H9 (cell line): ENCODE measurements at regions not wholly inside any gene's neighbourhood (a gene's known extent, or its start where the extent isn't known, plus 50 kb on each side); places are given as distances from the start of the nearest gene placed in this dataset.

Experiments
- DNase-seq: peaks from one replicate; pipeline ENCODE4 v3.0.0-alpha.2; 2017
- H2AFZ ChIP-seq: one replicate; pipeline ENCODE4 v1.6.1; 2013; ENCODE audit warnings: mild to moderate bottlenecking, low read length, control low read depth, moderate library complexity
- H2AK5ac ChIP-seq: 2 replicates; pipeline ENCODE4 v1.6.1; 2013; ENCODE audit warnings: low read length, control low read depth, mixed read lengths; ENCODE audit not compliant: insufficient read length
- H2BK120ac ChIP-seq: one replicate; pipeline ENCODE4 v1.6.1; 2013; ENCODE audit warnings: low read depth, mild to moderate bottlenecking, low read length, control low read depth, inconsistent platforms; ENCODE audit not compliant: poor library complexity, severe bottlenecking
- H2BK12ac ChIP-seq: 2 replicates; pipeline ENCODE4 v1.6.1; 2013; ENCODE audit warnings: low read length, control low read depth, mixed read lengths, low read depth; ENCODE audit not compliant: insufficient read length
- H2BK15ac ChIP-seq: 2 replicates; pipeline ENCODE4 v1.6.1; 2013; ENCODE audit warnings: low read depth, low read length, control low read depth
- H2BK20ac ChIP-seq: one replicate; pipeline ENCODE4 v1.6.1; 2013; ENCODE audit warnings: low read depth, mild to moderate bottlenecking, low read length, control low read depth, inconsistent platforms; ENCODE audit not compliant: poor library complexity, severe bottlenecking
- H2BK5ac ChIP-seq: 2 replicates; pipeline ENCODE4 v1.6.1; 2013; ENCODE audit warnings: low read length, control low read depth, mixed read lengths; ENCODE audit not compliant: insufficient read length
- H3K14ac ChIP-seq: 2 replicates; pipeline ENCODE4 v1.6.1; 2013; ENCODE audit warnings: low read length, control low read depth; ENCODE audit not compliant: insufficient read depth
- H3K18ac ChIP-seq: 2 replicates; pipeline ENCODE4 v1.6.1; 2013; ENCODE audit warnings: low read depth, mild to moderate bottlenecking, mixed read lengths, low read length, control low read depth; ENCODE audit not compliant: insufficient read length
- H3K23ac ChIP-seq: 2 replicates; pipeline ENCODE4 v1.6.1; 2013; ENCODE audit warnings: low read length, control low read depth, mixed read lengths, low read depth; ENCODE audit not compliant: insufficient read length
- H3K23me2 ChIP-seq: 2 replicates; pipeline ENCODE4 v1.6.1; 2013; ENCODE audit warnings: low read depth, mild to moderate bottlenecking, mixed read lengths, low read length, control low read depth; ENCODE audit not compliant: insufficient read length, poor library complexity, severe bottlenecking
- H3K27ac ChIP-seq: 2 replicates; pipeline ENCODE4 v1.5.1; 2013; ENCODE audit warnings: low read length, control low read depth, mixed read lengths, low read depth; ENCODE audit not compliant: insufficient read length
- H3K27me3 ChIP-seq: 2 replicates; pipeline ENCODE4 v1.6.1; 2013; ENCODE audit warnings: low read length, control low read depth, inconsistent platforms; ENCODE audit not compliant: insufficient read depth
- H3K4ac ChIP-seq: 2 replicates; pipeline ENCODE4 v1.6.1; 2013; ENCODE audit warnings: low read depth, mild to moderate bottlenecking, control low read depth, inconsistent platforms, low read length, moderate library complexity
- H3K4me1 ChIP-seq: 2 replicates; pipeline ENCODE4 v1.6.1; 2013; ENCODE audit warnings: low read length, control low read depth, inconsistent platforms; ENCODE audit not compliant: insufficient read depth
- H3K4me2 ChIP-seq: 2 replicates; pipeline ENCODE4 v1.6.1; 2013; ENCODE audit warnings: low read length, control low read depth, mixed read lengths; ENCODE audit not compliant: insufficient read length, insufficient read depth
- H3K56ac ChIP-seq: 2 replicates; pipeline ENCODE4 v1.6.1; 2013; ENCODE audit warnings: low read depth, mild to moderate bottlenecking, mixed read lengths, low read length, control low read depth; ENCODE audit not compliant: insufficient read length
- H3K79me1 ChIP-seq: 2 replicates; pipeline ENCODE4 v1.6.1; 2013; ENCODE audit warnings: low read depth, mild to moderate bottlenecking, moderate library complexity, low read length, control low read depth, inconsistent platforms; ENCODE audit not compliant: insufficient read depth, poor library complexity, severe bottlenecking
- H3K79me2 ChIP-seq: 2 replicates; pipeline ENCODE4 v1.6.1; 2013; ENCODE audit warnings: low read length, control low read depth, inconsistent platforms; ENCODE audit not compliant: insufficient read depth
- H3K9ac ChIP-seq: 2 replicates; pipeline ENCODE4 v1.6.1; 2013; ENCODE audit warnings: low read length, control low read depth, mixed read lengths; ENCODE audit not compliant: insufficient read length; ENCODE audit errors: extremely low read depth
- H3K9me3 ChIP-seq: one replicate; pipeline ENCODE4 v1.6.1; 2013; ENCODE audit warnings: low read depth, low read length, inconsistent platforms; ENCODE audit not compliant: control insufficient read depth
- H3T11ph ChIP-seq: one replicate; pipeline ENCODE4 v1.6.1; 2013; ENCODE audit warnings: mild to moderate bottlenecking, low read length, control low read depth, inconsistent platforms
- H4K20me1 ChIP-seq: one replicate; pipeline ENCODE4 v1.6.1; 2013; ENCODE audit not compliant: control insufficient read depth, insufficient read length, insufficient read depth
- H4K5ac ChIP-seq: 2 replicates; pipeline ENCODE4 v1.6.1; 2013; ENCODE audit warnings: low read depth, mild to moderate bottlenecking, mixed read lengths, low read length, control low read depth; ENCODE audit not compliant: insufficient read length
- H4K8ac ChIP-seq: replicated peaks from 2 replicates; pipeline ENCODE4 v1.6.1; 2013; ENCODE audit warnings: low read length, control low read depth, mixed read lengths, low read depth; ENCODE audit not compliant: insufficient read length
- H4K91ac ChIP-seq: 2 replicates; pipeline ENCODE4 v1.6.1; 2013; ENCODE audit warnings: low read depth, mild to moderate bottlenecking, moderate library complexity, mixed read lengths, low read length, control low read depth; ENCODE audit not compliant: insufficient read length
- H3K27ac Mint-ChIP-seq, 3 experiments: 2 replicates in 2 of 3; 3 replicates in 1 of 3; pipeline ENCODE4 v1.8.0; 2020 to 2021; ENCODE audit warnings: mixed read lengths in 3 of 3, mild to moderate bottlenecking in 1 of 3, moderate library complexity in 1 of 3
- H3K27me3 Mint-ChIP-seq: 2 replicates; pipeline ENCODE4 v1.8.0; 2021; ENCODE audit warnings: low read depth, mild to moderate bottlenecking, moderate library complexity, mixed read lengths
- H3K36me3 Mint-ChIP-seq, 3 experiments: 2 replicates in 2 of 3; 3 replicates in 1 of 3; pipeline ENCODE4 v1.8.0; 2020 to 2021; ENCODE audit warnings: low read depth in 3 of 3, mixed read lengths in 3 of 3; ENCODE audit not compliant: insufficient read depth in 1 of 3
- H3K4me1 Mint-ChIP-seq, 2 experiments: 2 replicates each; pipeline ENCODE4 v1.8.0; 2020; ENCODE audit warnings: mixed read lengths in 2 of 2
- H3K4me3 Mint-ChIP-seq, 2 experiments: 2 replicates in 1 of 2; 3 replicates in 1 of 2; pipeline ENCODE4 v1.8.0; 2020 to 2021; ENCODE audit warnings: mild to moderate bottlenecking in 2 of 2, mixed read lengths in 2 of 2, moderate library complexity in 1 of 2
- H3K9me3 Mint-ChIP-seq, 2 experiments: 2 replicates in 1 of 2; 3 replicates in 1 of 2; pipeline ENCODE4 v1.8.0; 2020; ENCODE audit warnings: mild to moderate bottlenecking in 2 of 2, mixed read lengths in 2 of 2, moderate library complexity in 1 of 2
- WGBS: extraction: QIAGEN DNeasy Blood & Tissue Kit; methylation state at CpG from one replicate; pipeline ENCODE4 v1.1.7; 2013; ENCODE audit warnings: missing lambda C conversion rate, low lambda C conversion rate, mixed read lengths; ENCODE audit not compliant: insufficient read length; ENCODE audit errors: extremely low coverage; 5-methylcytosine and 5-hydroxymethylcytosine counted together
- TF ChIP-seq, protein P1 (sequence below): fragments of 200-600 bp; sonication (generic); conservative IDR thresholded peaks from 3 replicates; pipeline ENCODE4 v1.8.0; 2021; ENCODE audit warnings: antibody characterized with exemption, mild to moderate bottlenecking

GRCh38 chr2:122101319-122101718 is 345.9 kb downstream of the TSN start:
- H3T11ph ChIP-seq, result no peak overlapping the region
- Mint-ChIP-seq H3K27me3 (no peaks in the 10 kb centered on the region), H3K4me1 (peaks cover 27 to 36% of the 10 kb centered on the region in 2 experiments), H3K27ac (no peak overlapping the region), H3K36me3 (peaks cover 3 to 25% (median 6%) of the 10 kb centered on the region in 3 experiments), H3K9me3 (peaks cover 9 to 14% of the 10 kb centered on the region in 2 experiments), H3K4me3 (no peak overlapping the region)
- H3K23me2 ChIP-seq, result no peaks in the 10 kb centered on the region
- no peak overlapping the region for H2BK120ac ChIP-seq
- no peak overlapping the region for H3K14ac ChIP-seq
- H4K8ac ChIP-seq, result no peak overlapping the region
- H2BK15ac ChIP-seq, result no peak overlapping the region
- H3K27ac ChIP-seq, result no peak overlapping the region
- no peak overlapping the region for H2BK20ac ChIP-seq
- H3K27me3 ChIP-seq, result no peaks in the 10 kb centered on the region
- no peak overlapping the region for H3K4ac ChIP-seq
- H4K91ac ChIP-seq, result no peak overlapping the region
- no peak overlapping the region for H3K23ac ChIP-seq
- H2BK5ac ChIP-seq, result no peak overlapping the region
- H2AK5ac ChIP-seq, result no peak overlapping the region
- no peak overlapping the region for H3K18ac ChIP-seq
- no peak overlapping the region for H3K56ac ChIP-seq
- no peak overlapping the region for H4K5ac ChIP-seq
- H3K9ac ChIP-seq, result no peak overlapping the region
- no peaks in the 10 kb centered on the region for H3K79me1 ChIP-seq
- peak; percentile 50 for DNase-seq
- TF ChIP-seq, protein P1, sequence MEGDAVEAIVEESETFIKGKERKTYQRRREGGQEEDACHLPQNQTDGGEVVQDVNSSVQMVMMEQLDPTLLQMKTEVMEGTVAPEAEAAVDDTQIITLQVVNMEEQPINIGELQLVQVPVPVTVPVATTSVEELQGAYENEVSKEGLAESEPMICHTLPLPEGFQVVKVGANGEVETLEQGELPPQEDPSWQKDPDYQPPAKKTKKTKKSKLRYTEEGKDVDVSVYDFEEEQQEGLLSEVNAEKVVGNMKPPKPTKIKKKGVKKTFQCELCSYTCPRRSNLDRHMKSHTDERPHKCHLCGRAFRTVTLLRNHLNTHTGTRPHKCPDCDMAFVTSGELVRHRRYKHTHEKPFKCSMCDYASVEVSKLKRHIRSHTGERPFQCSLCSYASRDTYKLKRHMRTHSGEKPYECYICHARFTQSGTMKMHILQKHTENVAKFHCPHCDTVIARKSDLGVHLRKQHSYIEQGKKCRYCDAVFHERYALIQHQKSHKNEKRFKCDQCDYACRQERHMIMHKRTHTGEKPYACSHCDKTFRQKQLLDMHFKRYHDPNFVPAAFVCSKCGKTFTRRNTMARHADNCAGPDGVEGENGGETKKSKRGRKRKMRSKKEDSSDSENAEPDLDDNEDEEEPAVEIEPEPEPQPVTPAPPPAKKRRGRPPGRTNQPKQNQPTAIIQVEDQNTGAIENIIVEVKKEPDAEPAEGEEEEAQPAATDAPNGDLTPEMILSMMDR, result peak; percentile 32; the same call in 2 of the 3 replicates
- H2AFZ ChIP-seq, result no peak overlapping the region
- no CpG with 5 or more reads among the region's 5 CpGs for WGBS
- no peaks in the 10 kb centered on the region for H3K9me3 ChIP-seq
- H3K79me2 ChIP-seq, result no peaks in the 10 kb centered on the region
- no peaks in the 10 kb centered on the region for H4K20me1 ChIP-seq
- no peak overlapping the region for H2BK12ac ChIP-seq
- H3K4me2 ChIP-seq, result no peak overlapping the region
- H3K4me1 ChIP-seq, result no peaks in the 10 kb centered on the region
